Mucosa of descending colon (tissue), 3 donors: ENCODE measurements at regions not wholly inside any gene's neighbourhood (a gene's known extent, or its start where the extent isn't known, plus 50 kb on each side); places are given as distances from the start of the nearest gene placed in this dataset.

Experiments used
- ATAC-seq: fragments of 200-7000 bp; cut with Tn5 transposase; one replicate; pipeline ENCODE4 v1.9.1; 2020; ENCODE audit warnings: mild to moderate bottlenecking, moderate library complexity
- DNase-seq, 3 donors: peaks; one replicate each; pipeline ENCODE4 v3.0.0-alpha.2; 2020
- H3K36me3 ChIP-seq: fragments of 200-600 bp; one replicate; pipeline ENCODE4 v1.8.0; 2021; ENCODE audit warnings: low read depth, mild to moderate bottlenecking
- H3K4me1 ChIP-seq: fragments of 200-600 bp; one replicate; pipeline ENCODE4 v1.8.0; 2021; ENCODE audit warnings: low read depth, mild to moderate bottlenecking
- H3K4me3 ChIP-seq: fragments of 200-600 bp; one replicate; pipeline ENCODE4 v1.8.0; 2021; ENCODE audit warnings: mild to moderate bottlenecking
- H3K9me3 ChIP-seq: fragments of 200-600 bp; one replicate; pipeline ENCODE4 v1.8.0; 2021; ENCODE audit warnings: mild to moderate bottlenecking
- CTCF ChIP-seq: fragments of 200-600 bp; IDR thresholded peaks from one replicate; pipeline ENCODE4 v1.8.0; 2022; ENCODE audit warnings: antibody characterized with exemption, mild to moderate bottlenecking
- intact Hi-C, 2 donors: fragments of 100-400 bp; cut with DNase I in 1 of 2; cut with micrococcal nuclease in 1 of 2; formaldehyde crosslinking; loops; one replicate each; pipeline versions ENCODE4 v1.11.0 to v1.11.1; 2022; cut with DNase I, micrococcal nuclease
- donor health status: DM: no; HTN: no; CAD: no; lungs with moderate emphysema.
- donor health status: DM: no; HTN: no; CAD: no.
- donor health status: DM: no; HTN: yes; CAD: no.

DNA sequence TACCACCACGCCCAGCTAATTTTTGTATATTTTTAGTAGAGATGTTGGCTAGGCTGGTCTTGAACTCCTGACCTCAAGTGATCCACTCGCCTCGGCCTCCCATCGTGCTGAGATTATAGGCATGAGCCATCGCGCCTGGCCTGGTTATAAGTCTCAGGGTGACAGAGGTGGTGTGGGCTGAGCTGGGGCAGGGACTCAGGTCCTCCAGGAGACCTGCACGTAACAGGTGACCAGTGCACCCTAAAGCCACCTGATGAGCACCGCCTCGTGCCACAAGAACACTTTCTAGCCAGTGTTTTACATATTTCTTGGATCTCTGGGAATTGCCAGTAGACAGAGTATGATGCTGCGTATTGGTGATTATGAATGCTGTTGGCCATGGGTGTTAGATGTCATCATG, 136.5 kb upstream of the CPM start:
- TF ChIP-seq CTCF = no peak
- no peak for DNase-seq
- Histone ChIP-seq H3K4me3 (no peak overlapping the region), H3K4me1 (peaks cover 11% of the 10 kb centered on the region), H3K36me3 (no peaks in the 10 kb centered on the region), H3K9me3 (no peaks in the 10 kb centered on the region)
- ATAC-seq = no peak
- intact Hi-C loops = no loop called here

- Histone ChIP-seq H3K4me1 (peaks cover 11% of the 10 kb centered on the region), H3K4me3 (no peak overlapping the region), H3K36me3 (no peaks in the 10 kb centered on the region), H3K9me3 (no peaks in the 10 kb centered on the region)
- intact Hi-C loops = no loop called here
- peak; percentile 78 for TF ChIP-seq CTCF
- peak; percentile 74 for ATAC-seq
- peak in 2 of 3 donors; percentile 50 to 89 for DNase-seq
Measured at GRCh38 chr12:69070319-69071090, 137.5 kb upstream of the CPM start.

DNA sequence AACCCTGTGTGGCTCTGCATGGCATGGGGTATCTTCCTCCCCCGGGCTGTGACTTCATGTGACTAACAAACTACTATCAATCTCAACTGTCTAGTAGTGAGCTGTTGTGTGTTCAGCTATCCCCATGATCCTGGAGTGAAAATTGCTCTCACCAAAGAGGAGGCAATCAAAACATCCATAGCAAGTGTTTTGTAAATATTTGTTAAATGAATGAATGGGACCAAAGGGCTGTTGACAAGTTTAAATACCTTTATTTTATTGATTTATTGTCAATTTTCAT, 138.1 kb upstream of the CPM start:
- H3K36me3 ChIP-seq = no peaks in the 10 kb centered on the region
- DNase-seq = peak in 1 of 3 donors; percentile 32
- H3K4me1 ChIP-seq = peaks cover 11% of the 10 kb centered on the region
- peak; percentile 9 for ATAC-seq
- no peaks in the 10 kb centered on the region for H3K9me3 ChIP-seq
- intact Hi-C loops = no loop called here
- no peak for TF ChIP-seq CTCF
- no peak overlapping the region for H3K4me3 ChIP-seq

GRCh38 chr12:69073035-69073434, 140.1 kb upstream of the CPM start:
- H3K36me3 ChIP-seq = no peaks in the 10 kb centered on the region
- intact Hi-C loops = no loop called here
- H3K4me1 ChIP-seq = peaks cover 11% of the 10 kb centered on the region
- no peak for TF ChIP-seq CTCF
- DNase-seq = no peak
- H3K4me3 ChIP-seq = no peak overlapping the region
- no peaks in the 10 kb centered on the region for H3K9me3 ChIP-seq
- ATAC-seq = no peak

GRCh38 chr12:69074556-69075349, 141.8 kb upstream of the CPM start:
- H3K4me3 ChIP-seq = no peak overlapping the region
- DNase-seq (no peak), ATAC-seq (no peak)
- no peaks in the 10 kb centered on the region for H3K9me3 ChIP-seq
- intact Hi-C loops = no loop called here
- TF ChIP-seq CTCF = no peak
- H3K36me3 ChIP-seq = no peaks in the 10 kb centered on the region
- H3K4me1 ChIP-seq = peaks cover 6% of the 10 kb centered on the region
